ENCODE measurements at regions not wholly inside any gene's neighbourhood (a gene's known extent, or its start where the extent isn't known, plus 50 kb on each side); places are given as distances from the start of the nearest gene placed in this dataset.

DNA sequence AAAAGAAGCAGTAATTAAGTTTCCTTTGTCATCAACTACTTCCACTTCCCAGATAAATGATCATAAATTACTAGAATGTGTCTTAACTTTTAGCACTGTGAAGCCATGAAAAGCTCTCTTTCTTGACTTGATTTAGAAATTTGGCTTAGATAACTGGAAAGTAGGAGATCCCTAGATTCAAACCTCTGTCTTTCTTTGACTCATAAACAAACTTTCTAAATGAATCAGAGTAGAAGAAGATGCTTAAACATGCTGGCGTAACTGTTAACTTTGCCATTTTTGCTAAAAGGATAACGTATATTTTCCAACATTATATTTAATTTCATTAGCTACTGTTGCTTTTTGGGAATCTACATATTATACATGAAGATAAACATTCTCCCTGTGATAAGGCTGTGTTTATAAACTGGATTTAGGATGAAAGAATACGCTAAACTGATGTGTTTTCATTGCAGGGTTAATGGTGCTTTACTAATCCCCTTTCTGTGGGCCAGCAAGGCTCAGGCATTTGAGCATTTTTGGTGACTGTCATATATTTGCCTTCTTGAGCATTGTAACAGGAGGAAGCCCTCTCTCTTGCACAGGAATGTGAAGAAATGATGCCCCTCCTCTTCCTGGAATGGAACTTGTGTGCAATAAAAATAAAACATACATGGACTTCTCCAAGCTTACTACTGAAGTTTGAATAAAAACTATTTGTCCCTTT lies 301.4 kb downstream of the BMP4 start:
- TF ChIP-seq, protein P1, sequence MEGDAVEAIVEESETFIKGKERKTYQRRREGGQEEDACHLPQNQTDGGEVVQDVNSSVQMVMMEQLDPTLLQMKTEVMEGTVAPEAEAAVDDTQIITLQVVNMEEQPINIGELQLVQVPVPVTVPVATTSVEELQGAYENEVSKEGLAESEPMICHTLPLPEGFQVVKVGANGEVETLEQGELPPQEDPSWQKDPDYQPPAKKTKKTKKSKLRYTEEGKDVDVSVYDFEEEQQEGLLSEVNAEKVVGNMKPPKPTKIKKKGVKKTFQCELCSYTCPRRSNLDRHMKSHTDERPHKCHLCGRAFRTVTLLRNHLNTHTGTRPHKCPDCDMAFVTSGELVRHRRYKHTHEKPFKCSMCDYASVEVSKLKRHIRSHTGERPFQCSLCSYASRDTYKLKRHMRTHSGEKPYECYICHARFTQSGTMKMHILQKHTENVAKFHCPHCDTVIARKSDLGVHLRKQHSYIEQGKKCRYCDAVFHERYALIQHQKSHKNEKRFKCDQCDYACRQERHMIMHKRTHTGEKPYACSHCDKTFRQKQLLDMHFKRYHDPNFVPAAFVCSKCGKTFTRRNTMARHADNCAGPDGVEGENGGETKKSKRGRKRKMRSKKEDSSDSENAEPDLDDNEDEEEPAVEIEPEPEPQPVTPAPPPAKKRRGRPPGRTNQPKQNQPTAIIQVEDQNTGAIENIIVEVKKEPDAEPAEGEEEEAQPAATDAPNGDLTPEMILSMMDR (IDR thresholded peaks at IDR 0.05; ENCODE audit: borderline replicate concordance, extremely low read depth, low read length, poor library complexity, severe bottlenecking): no peak
- no peak for TF ChIP-seq EZH2 (IDR thresholded peaks at IDR 0.05; ENCODE audit: borderline replicate concordance, low read depth, low read length, severe bottlenecking)

Measured in DND-41 (cell line).